GM12872 (cell line): ENCODE measurements at regions not wholly inside any gene's neighbourhood (a gene's known extent, or its start where the extent isn't known, plus 50 kb on each side); places are given as distances from the start of the nearest gene placed in this dataset.

Experiments
- TF ChIP-seq, protein P1 (sequence below): IDR thresholded peaks from 3 replicates; pipeline ENCODE4 v1.5.1; 2011; ENCODE audit warnings: low read depth, mild to moderate bottlenecking, low read length, moderate library complexity; ENCODE audit not compliant: insufficient read depth

DNA sequence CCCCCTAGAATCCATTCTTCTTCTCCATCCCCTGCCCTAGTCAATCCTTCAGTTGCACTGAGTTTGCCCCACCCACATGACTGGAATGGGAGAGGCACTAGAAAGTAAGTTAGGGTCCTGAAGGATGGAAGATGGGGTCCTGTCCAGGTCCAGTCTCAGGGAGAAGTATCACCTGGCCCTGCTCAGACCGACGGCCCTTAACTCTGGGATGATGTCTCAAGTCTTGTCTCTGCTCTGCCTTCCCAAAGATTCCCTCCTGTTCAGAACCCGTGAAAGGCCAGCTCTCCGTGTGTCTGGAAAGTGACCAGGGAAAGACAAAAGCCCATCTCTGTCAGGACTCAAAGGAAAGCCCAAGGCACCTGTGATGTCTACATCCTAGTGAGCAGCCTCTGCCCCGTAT, 88.8 kb downstream of the OAT start:
- TF ChIP-seq, protein P1, sequence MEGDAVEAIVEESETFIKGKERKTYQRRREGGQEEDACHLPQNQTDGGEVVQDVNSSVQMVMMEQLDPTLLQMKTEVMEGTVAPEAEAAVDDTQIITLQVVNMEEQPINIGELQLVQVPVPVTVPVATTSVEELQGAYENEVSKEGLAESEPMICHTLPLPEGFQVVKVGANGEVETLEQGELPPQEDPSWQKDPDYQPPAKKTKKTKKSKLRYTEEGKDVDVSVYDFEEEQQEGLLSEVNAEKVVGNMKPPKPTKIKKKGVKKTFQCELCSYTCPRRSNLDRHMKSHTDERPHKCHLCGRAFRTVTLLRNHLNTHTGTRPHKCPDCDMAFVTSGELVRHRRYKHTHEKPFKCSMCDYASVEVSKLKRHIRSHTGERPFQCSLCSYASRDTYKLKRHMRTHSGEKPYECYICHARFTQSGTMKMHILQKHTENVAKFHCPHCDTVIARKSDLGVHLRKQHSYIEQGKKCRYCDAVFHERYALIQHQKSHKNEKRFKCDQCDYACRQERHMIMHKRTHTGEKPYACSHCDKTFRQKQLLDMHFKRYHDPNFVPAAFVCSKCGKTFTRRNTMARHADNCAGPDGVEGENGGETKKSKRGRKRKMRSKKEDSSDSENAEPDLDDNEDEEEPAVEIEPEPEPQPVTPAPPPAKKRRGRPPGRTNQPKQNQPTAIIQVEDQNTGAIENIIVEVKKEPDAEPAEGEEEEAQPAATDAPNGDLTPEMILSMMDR: no peak

DNA sequence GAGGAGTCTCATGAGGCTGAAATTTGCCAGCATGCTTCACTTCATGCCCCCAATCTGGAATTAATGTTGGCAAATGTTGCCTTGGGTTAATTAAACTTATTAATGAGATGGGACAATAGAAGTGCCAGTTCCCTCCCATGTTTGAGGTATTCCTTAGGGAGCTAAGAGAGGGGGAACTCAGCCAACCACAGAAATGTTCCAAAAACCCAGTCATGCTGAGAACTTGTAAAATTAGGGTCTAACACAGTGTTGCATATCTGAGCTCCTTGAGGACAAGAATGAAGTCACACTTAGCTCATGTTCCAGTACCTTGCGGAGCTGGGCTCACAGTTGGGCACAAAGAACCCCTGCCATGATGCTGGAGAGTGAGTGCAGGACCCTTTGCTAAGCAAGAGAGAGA, 89.4 kb downstream of the OAT start:
- TF ChIP-seq, protein P1: no peak

DNA sequence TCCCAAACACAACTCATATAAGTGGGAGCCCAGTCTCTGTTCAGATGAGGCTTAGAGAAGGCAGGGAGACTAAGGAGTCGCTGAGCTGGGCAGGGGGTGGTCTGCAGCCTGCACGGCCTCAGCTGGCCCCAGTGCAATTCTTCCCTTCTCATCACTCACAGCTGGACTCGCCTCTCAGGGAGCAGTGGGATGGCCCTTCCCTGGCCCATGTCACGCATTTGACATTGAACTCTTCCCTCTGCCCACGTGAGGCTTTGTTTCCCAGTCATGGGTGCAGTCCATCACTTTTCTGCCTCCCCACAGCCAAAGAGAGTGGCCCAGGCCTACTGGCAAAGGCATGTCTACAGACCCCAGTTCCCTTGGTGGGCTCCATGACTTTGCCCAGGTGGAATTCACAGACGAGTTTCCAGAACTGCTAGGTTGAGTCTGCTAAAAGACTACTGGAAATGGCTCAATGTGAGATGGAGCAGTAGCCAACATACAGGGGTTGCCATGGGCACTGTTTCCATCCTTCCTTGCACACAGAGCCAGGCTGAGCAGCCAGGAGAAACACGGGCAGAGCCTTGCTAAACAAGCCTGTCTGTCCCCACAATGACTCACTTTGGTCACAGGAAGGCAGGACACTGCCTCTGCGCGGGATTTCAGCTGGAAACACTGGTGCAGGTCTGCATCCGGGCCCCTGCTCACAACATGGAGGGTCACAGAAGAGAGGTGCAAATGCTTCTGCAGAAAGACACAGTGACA, 90.1 kb downstream of the OAT start:
- TF ChIP-seq, protein P1: no peak

GRCh38 chr10:124325998-124326636, 92.6 kb downstream of the OAT start:
- TF ChIP-seq, protein P1: no peak

DNA sequence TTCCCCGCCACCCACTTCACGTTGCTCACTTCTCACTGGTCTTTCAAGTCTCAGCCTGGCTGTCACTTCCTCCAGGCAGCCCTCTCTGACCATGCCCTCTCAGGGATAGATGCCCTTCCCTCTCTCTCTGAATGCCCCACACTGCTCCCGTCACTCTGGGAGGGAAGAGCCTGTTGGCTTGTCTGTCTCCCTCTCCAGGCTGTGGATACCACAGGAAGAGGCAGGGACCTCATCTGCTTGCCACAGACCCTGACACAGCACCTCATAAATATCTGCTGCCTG, 93.1 kb downstream of the OAT start:
- TF ChIP-seq, protein P1: no peak

DNA sequence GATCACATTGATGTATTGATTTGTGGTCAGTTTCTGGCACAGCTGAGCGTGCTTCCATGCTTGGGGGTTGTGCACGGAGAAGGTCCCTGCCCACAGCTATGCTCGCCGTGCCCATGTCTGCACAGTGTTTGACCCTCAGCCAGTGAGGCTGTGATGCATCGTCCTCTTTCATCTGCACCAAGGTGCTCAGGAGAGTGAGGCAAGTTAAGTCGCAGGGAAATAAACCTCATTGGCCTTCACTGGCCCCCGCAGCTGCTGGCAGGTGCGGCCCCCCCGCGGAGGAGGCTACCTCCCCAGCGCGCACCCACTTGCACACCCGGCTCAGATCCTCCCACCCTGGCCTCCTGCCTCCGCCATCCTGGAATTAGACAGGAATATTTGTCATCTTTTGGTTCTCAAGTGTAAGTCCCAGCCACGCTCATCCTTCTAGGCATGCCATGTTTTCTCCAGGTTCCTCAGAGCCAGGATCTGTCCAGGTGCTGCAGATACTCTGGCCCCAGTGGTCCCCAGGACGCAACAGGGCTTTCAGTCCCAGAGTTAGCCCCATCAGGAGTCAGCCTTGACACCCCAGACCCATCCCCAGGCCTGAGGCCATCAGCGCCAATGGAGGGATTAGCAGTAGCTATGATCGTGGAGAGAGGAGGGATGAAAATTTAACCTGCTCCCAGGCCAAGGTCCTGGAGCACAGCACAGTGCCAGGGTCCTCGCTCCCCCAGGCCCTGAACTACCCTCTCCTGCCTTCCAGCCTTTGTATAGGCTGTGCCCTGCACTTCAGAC, 93.7 kb downstream of the OAT start:
- TF ChIP-seq, protein P1: no peak

DNA sequence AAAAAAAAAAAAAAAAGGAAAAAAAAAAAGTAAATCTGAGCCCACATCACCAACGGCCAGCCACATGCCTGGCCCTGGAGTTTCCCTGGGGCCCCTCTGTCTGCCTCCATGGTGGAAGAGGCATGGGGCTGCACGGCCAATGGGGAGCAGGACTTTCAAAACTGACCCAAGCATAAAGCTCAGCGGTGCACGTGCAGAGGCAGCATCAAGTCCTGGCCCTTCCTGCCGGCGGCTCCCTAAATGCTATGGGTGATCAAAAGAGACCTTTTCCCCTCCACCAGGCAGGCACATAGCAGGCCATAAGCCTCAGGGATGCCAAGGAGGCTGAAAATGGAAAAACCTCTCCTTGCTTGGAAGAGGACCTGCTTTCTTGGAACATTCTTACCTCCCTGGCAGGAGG, 94.3 kb downstream of the OAT start:
- TF ChIP-seq, protein P1: no peak
